ENCODE measurements at regions not wholly inside any gene's neighbourhood (a gene's known extent, or its start where the extent isn't known, plus 50 kb on each side); places are given as distances from the start of the nearest gene placed in this dataset.

GRCh38 chr10:57638411-57638810 is 629.3 kb downstream of the IPMK start:
- TF ChIP-seq POLR2AphosphoS5 (IDR thresholded peaks at IDR 0.05; ENCODE audit: low read depth, low read length) (no peak), REST (IDR thresholded peaks at IDR 0.05; ENCODE audit: insufficient read depth in 1 of 2, low read depth in 2 of 2, low read length in 2 of 2) (no peak), SIN3A (IDR thresholded peaks at IDR 0.05; ENCODE audit: borderline replicate concordance, insufficient read depth, low read length) (no peak), TAF1 (IDR thresholded peaks at IDR 0.05; ENCODE audit: borderline replicate concordance, insufficient read depth, low read length) (no peak), FOXP2 (optimal IDR thresholded peaks at IDR 0.05; ENCODE audit: borderline replicate concordance, extremely low read depth, extremely low read length, insufficient read depth) (no peak)

- no peak for TF ChIP-seq TAF1 (IDR thresholded peaks at IDR 0.05; ENCODE audit: borderline replicate concordance, insufficient read depth, low read length)
- no peak for TF ChIP-seq SIN3A (IDR thresholded peaks at IDR 0.05; ENCODE audit: borderline replicate concordance, insufficient read depth, low read length)
- TF ChIP-seq POLR2AphosphoS5 (IDR thresholded peaks at IDR 0.05; ENCODE audit: low read depth, low read length) = no peak
- TF ChIP-seq FOXP2 (optimal IDR thresholded peaks at IDR 0.05; ENCODE audit: borderline replicate concordance, extremely low read depth, extremely low read length, insufficient read depth) = no peak
- no peak for TF ChIP-seq REST (IDR thresholded peaks at IDR 0.05; ENCODE audit: insufficient read depth in 1 of 2, low read depth in 2 of 2, low read length in 2 of 2)
Measured at GRCh38 chr10:57628592-57629284, 639.0 kb downstream of the IPMK start.

- no peak for TF ChIP-seq TAF1 (IDR thresholded peaks at IDR 0.05; ENCODE audit: borderline replicate concordance, insufficient read depth, low read length)
- TF ChIP-seq POLR2AphosphoS5 (IDR thresholded peaks at IDR 0.05; ENCODE audit: low read depth, low read length) = no peak
- no peak for TF ChIP-seq REST (IDR thresholded peaks at IDR 0.05; ENCODE audit: insufficient read depth in 1 of 2, low read depth in 2 of 2, low read length in 2 of 2)
- TF ChIP-seq SIN3A (IDR thresholded peaks at IDR 0.05; ENCODE audit: borderline replicate concordance, insufficient read depth, low read length) = no peak
- no peak for TF ChIP-seq FOXP2 (optimal IDR thresholded peaks at IDR 0.05; ENCODE audit: borderline replicate concordance, extremely low read depth, extremely low read length, insufficient read depth)
Measured at GRCh38 chr10:57627642-57628178, 640.0 kb downstream of the IPMK start.

- TF ChIP-seq POLR2AphosphoS5 (IDR thresholded peaks at IDR 0.05; ENCODE audit: low read depth, low read length) (no peak), SIN3A (IDR thresholded peaks at IDR 0.05; ENCODE audit: borderline replicate concordance, insufficient read depth, low read length) (no peak), REST (IDR thresholded peaks at IDR 0.05; ENCODE audit: insufficient read depth in 1 of 2, low read depth in 2 of 2, low read length in 2 of 2) (no peak), TAF1 (IDR thresholded peaks at IDR 0.05; ENCODE audit: borderline replicate concordance, insufficient read depth, low read length) (no peak), FOXP2 (optimal IDR thresholded peaks at IDR 0.05; ENCODE audit: borderline replicate concordance, extremely low read depth, extremely low read length, insufficient read depth) (no peak)
Measured at GRCh38 chr10:57624856-57625592, 642.7 kb downstream of the IPMK start.

All from PFSK-1 (cell line).